IMR-90 (cell line): ENCODE measurements at regions not wholly inside any gene's neighbourhood (a gene's known extent, or its start where the extent isn't known, plus 50 kb on each side); places are given as distances from the start of the nearest gene placed in this dataset.

Experiments
- ATAC-seq: fragments of 200-7000 bp; cut with Tn5 transposase; 2 replicates; pipeline ENCODE4 v1.9.1; 2020; ENCODE audit warnings: low read depth, mild to moderate bottlenecking, moderate library complexity
- BruUV-seq: library from RNA; stranded (reverse); fragments of 400-500 nt; replicated peaks from 2 replicates; lab custom pipeline; 2021; lab: Mats Ljungman, UMichigan
- CTCF ChIA-PET: fragments of 300-600 bp; formaldehyde crosslinking; extraction: SDS; loops from one replicate; lab custom pipeline; 2021; ENCODE audit warnings: antibody characterized with exemption; lab: Yijun Ruan, JAX
- POLR2A ChIA-PET: fragments of 300-600 bp; sonication (Branson Sonifier 250); formaldehyde crosslinking; loops from one replicate; lab custom pipeline; 2022; ENCODE audit warnings: antibody characterized with exemption; ENCODE audit not compliant: unreplicated experiment; lab: Charles Lee
- DNase-seq: peaks from one replicate; pipeline ENCODE4 v3.0.0; 2013
- H2AFZ ChIP-seq: replicated peaks from 2 replicates; pipeline ENCODE3; 2013; ENCODE audit warnings: low read length, mild to moderate bottlenecking; ENCODE audit not compliant: poor library complexity
- H2AK5ac ChIP-seq: 2 replicates; pipeline ENCODE4 v1.6.1; 2013; ENCODE audit warnings: low read depth, low read length, inconsistent platforms
- H2AK9ac ChIP-seq: replicated peaks from 2 replicates; pipeline ENCODE3; 2013; ENCODE audit warnings: mild to moderate bottlenecking, low read depth, low read length, moderate library complexity; ENCODE audit not compliant: poor library complexity
- H2BK120ac ChIP-seq: 2 replicates; pipeline ENCODE4 v1.6.1; 2013; ENCODE audit warnings: low read depth, low read length, inconsistent platforms
- H2BK15ac ChIP-seq: 3 replicates; pipeline ENCODE4 v1.6.1; 2013; ENCODE audit warnings: low read depth, low read length, inconsistent platforms
- H2BK20ac ChIP-seq: 2 replicates; pipeline ENCODE4 v1.6.1; 2013; ENCODE audit warnings: low read depth, mild to moderate bottlenecking, inconsistent platforms, low read length, moderate library complexity
- H2BK5ac ChIP-seq: 2 replicates; pipeline ENCODE4 v1.6.1; 2013; ENCODE audit warnings: mild to moderate bottlenecking, low read depth, low read length, inconsistent platforms; ENCODE audit not compliant: poor library complexity, severe bottlenecking
- H3K14ac ChIP-seq: replicated peaks from 2 replicates; pipeline ENCODE4 v1.6.1; 2013; ENCODE audit warnings: low read depth, low read length, inconsistent platforms
- H3K18ac ChIP-seq: 2 replicates; pipeline ENCODE4 v1.6.1; 2013; ENCODE audit warnings: low read depth, low read length, control low read depth
- H3K23ac ChIP-seq: 2 replicates; pipeline ENCODE4 v1.6.1; 2013; ENCODE audit warnings: low read depth, low read length, inconsistent platforms
- H3K27ac ChIP-seq: 2 replicates; pipeline ENCODE4 v1.5.1; 2013; ENCODE audit warnings: mild to moderate bottlenecking, control low read depth, low read length; ENCODE audit not compliant: insufficient read depth
- H3K27me3 ChIP-seq: 2 replicates; pipeline ENCODE4 v1.6.1; 2013; ENCODE audit warnings: low read length; ENCODE audit not compliant: control insufficient read depth, insufficient read depth
- H3K36me3 ChIP-seq: 2 replicates; pipeline ENCODE4 v1.6.1; 2013; ENCODE audit warnings: low read length, mixed read lengths; ENCODE audit not compliant: control insufficient read depth, insufficient read depth
- H3K4ac ChIP-seq: 2 replicates; pipeline ENCODE4 v1.6.1; 2013; ENCODE audit warnings: low read depth, low read length, inconsistent platforms
- H3K4me1 ChIP-seq: 2 replicates; pipeline ENCODE4 v1.6.1; 2013; ENCODE audit warnings: low read length, mixed read lengths; ENCODE audit not compliant: control insufficient read depth, insufficient read depth
- H3K4me2 ChIP-seq: 2 replicates; pipeline ENCODE4 v1.6.1; 2013; ENCODE audit warnings: low read depth, mild to moderate bottlenecking, control low read depth, low read length, moderate library complexity
- H3K4me3 ChIP-seq: 2 replicates; pipeline ENCODE4 v1.5.1; 2013; ENCODE audit warnings: low read depth, mild to moderate bottlenecking, control low read depth, low read length, moderate library complexity; ENCODE audit not compliant: insufficient read depth
- H3K56ac ChIP-seq: 2 replicates; pipeline ENCODE4 v1.6.1; 2013; ENCODE audit warnings: low read length, inconsistent platforms; ENCODE audit not compliant: insufficient read depth; ENCODE audit errors: extremely low read depth
- H3K79me1 ChIP-seq, 2 experiments: 2 replicates each; pipeline ENCODE4 v1.6.1; 2013; ENCODE audit warnings: low read length in 2 of 2, inconsistent platforms in 1 of 2, low read depth in 1 of 2
- H3K9ac ChIP-seq: 2 replicates; pipeline ENCODE4 v1.6.1; 2013; ENCODE audit warnings: low read depth, low read length, control low read depth
- H3K9me1 ChIP-seq: 2 replicates; pipeline ENCODE4 v1.6.1; 2013; ENCODE audit warnings: low read length, inconsistent platforms; ENCODE audit not compliant: insufficient read depth
- H3K9me3 ChIP-seq: 2 replicates; pipeline ENCODE4 v1.6.1; 2013; ENCODE audit warnings: low read length; ENCODE audit not compliant: control insufficient read depth, insufficient read depth
- H4K20me1 ChIP-seq: 2 replicates; pipeline ENCODE4 v1.6.1; 2013; ENCODE audit warnings: low read length, inconsistent platforms; ENCODE audit not compliant: insufficient read depth
- H4K5ac ChIP-seq: 2 replicates; pipeline ENCODE4 v1.6.1; 2013; ENCODE audit warnings: mild to moderate bottlenecking, low read depth, low read length, control low read depth
- H4K8ac ChIP-seq, 2 experiments: 2 replicates each; pipeline ENCODE4 v1.6.1; 2013; ENCODE audit warnings: low read depth in 2 of 2, low read length in 2 of 2, control low read depth in 1 of 2, inconsistent platforms in 1 of 2
- H4K91ac ChIP-seq: 2 replicates; pipeline ENCODE4 v1.6.1; 2013; ENCODE audit warnings: low read depth, low read length, inconsistent platforms; ENCODE audit not compliant: insufficient read depth
- RAD21 ChIP-seq: IDR thresholded peaks from 2 replicates; pipeline ENCODE4 v1.6.1; 2012; ENCODE audit warnings: low read length, improper control_type of control experiment
- WGBS, 2 experiments: methylation state at CpG; one replicate each; pipeline versions ENCODE4 v1.1.5 to v1.1.7; 2013; ENCODE audit warnings: missing lambda C conversion rate in 2 of 2; ENCODE audit not compliant: insufficient read length in 1 of 2; ENCODE audit errors: extremely low coverage in 2 of 2; 5-methylcytosine and 5-hydroxymethylcytosine counted together
- dilution Hi-C: fragments of 300-500 bp; cut with HindIII; formaldehyde crosslinking; loops from one replicate; pipeline ENCODE4 v1.14.3; 2018; ENCODE audit warnings: low sequenced_read_pairs; ENCODE audit not compliant: unreplicated experiment
- in situ Hi-C: fragments of 300-500 bp; cut with MboI; formaldehyde crosslinking; loops from 3 replicates; pipeline ENCODE4 v1.14.3; 2019; ENCODE audit warnings: low sequenced_read_pairs, inconsistent platforms, mixed read lengths
- intact Hi-C: fragments of 100-400 bp; cut with micrococcal nuclease; formaldehyde crosslinking; loops from 2 replicates; pipeline ENCODE4 v1.10.0; 2022
- TF ChIP-seq, protein P1 (sequence below): fragments of 150-350 bp; IDR thresholded peaks from 2 replicates; pipeline ENCODE4 v1.6.1; 2017; ENCODE audit warnings: mild to moderate bottlenecking, antibody characterized with exemption, low read length, low read depth

DNA sequence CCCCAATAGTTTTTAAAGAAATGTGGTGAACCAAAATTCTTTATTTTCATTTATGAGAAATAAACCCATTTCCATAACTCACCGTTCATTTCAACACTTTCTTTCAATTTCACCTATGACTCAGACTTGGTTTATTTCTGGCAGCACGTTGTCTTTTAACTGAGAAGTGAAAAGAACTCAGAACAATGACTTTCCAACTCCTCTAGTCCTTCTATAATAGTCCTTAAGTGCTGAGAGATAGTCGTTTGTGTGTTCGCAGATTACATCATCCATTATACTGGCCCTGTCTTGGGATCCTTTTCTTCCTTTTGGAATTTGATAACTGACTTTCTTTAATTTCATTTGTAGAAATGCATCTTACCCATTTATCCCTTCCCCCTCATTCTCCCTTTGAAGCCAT, 113.6 kb downstream of the GLUD2 start:
- Histone ChIP-seq H3K18ac (no peak overlapping the region), H3K56ac (no peak overlapping the region), H2AK5ac (no peak overlapping the region), H3K27ac (no peak overlapping the region), H4K91ac (no peak overlapping the region), H3K9me3 (peaks cover 2% of the 10 kb centered on the region; the same call in 1 of the 2 replicates), H2AFZ (no peak overlapping the region), H2AK9ac (no peak overlapping the region), H3K23ac (no peak overlapping the region), H4K8ac (no peak overlapping the region), H3K27me3 (no peaks in the 10 kb centered on the region), H3K14ac (no peak overlapping the region), H3K9ac (no peak overlapping the region), H4K5ac (no peak overlapping the region), H3K4me2 (no peak overlapping the region), H2BK20ac (no peak overlapping the region), H3K9me1 (no peaks in the 10 kb centered on the region), H3K36me3 (no peaks in the 10 kb centered on the region), H3K4ac (no peak overlapping the region), H3K4me3 (no peak overlapping the region), H3K4me1 (no peaks in the 10 kb centered on the region), H2BK15ac (no peak overlapping the region), H2BK120ac (no peak overlapping the region), H4K20me1 (no peaks in the 10 kb centered on the region), H3K79me1 (no peaks in the 10 kb centered on the region), H2BK5ac (no peak overlapping the region)
- CTCF ChIA-PET, result no interaction called here
- TF ChIP-seq, protein P1, sequence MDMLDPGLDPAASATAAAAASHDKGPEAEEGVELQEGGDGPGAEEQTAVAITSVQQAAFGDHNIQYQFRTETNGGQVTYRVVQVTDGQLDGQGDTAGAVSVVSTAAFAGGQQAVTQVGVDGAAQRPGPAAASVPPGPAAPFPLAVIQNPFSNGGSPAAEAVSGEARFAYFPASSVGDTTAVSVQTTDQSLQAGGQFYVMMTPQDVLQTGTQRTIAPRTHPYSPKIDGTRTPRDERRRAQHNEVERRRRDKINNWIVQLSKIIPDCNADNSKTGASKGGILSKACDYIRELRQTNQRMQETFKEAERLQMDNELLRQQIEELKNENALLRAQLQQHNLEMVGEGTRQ, result no peak
- TF ChIP-seq RAD21, result no peak
- POLR2A ChIA-PET, result no interaction called here
- intact Hi-C loops, result no loop called here
- dilution Hi-C loops, result no loop called here
- in situ Hi-C loops, result no loop called here
- no TSS peak for BruUV-seq
- WGBS, 2 experiments, result no CpG with 5 or more reads among the region's 4 CpGs
- no peak for DNase-seq
- no peak for ATAC-seq
